Mammary epithelial cell (primary cell): ENCODE measurements at regions not wholly inside any gene's neighbourhood (a gene's known extent, or its start where the extent isn't known, plus 50 kb on each side); places are given as distances from the start of the nearest gene placed in this dataset.

Experiments used
- EZH2 ChIP-seq: IDR thresholded peaks from 2 replicates; pipeline ENCODE4 v1.6.1; 2012; ENCODE audit warnings: low read length, inconsistent platforms, borderline replicate concordance
- TF ChIP-seq, protein P1 (sequence below), 2 donors: IDR thresholded peaks in 1 of 2; conservative IDR thresholded peaks in 1 of 2; 2 replicates each; pipeline ENCODE4 v1.5.1; 2011 to 2012; ENCODE audit warnings: inconsistent platforms in 2 of 2, low read length in 2 of 2, mild to moderate bottlenecking in 2 of 2, control low read depth in 1 of 2, low read depth in 1 of 2; ENCODE audit not compliant: insufficient read depth in 1 of 2; ENCODE audit errors: extremely low read depth in 1 of 2

GRCh38 chr3:105293441-105293840 lies 73.3 kb upstream of the ALCAM start:
- TF ChIP-seq, protein P1, sequence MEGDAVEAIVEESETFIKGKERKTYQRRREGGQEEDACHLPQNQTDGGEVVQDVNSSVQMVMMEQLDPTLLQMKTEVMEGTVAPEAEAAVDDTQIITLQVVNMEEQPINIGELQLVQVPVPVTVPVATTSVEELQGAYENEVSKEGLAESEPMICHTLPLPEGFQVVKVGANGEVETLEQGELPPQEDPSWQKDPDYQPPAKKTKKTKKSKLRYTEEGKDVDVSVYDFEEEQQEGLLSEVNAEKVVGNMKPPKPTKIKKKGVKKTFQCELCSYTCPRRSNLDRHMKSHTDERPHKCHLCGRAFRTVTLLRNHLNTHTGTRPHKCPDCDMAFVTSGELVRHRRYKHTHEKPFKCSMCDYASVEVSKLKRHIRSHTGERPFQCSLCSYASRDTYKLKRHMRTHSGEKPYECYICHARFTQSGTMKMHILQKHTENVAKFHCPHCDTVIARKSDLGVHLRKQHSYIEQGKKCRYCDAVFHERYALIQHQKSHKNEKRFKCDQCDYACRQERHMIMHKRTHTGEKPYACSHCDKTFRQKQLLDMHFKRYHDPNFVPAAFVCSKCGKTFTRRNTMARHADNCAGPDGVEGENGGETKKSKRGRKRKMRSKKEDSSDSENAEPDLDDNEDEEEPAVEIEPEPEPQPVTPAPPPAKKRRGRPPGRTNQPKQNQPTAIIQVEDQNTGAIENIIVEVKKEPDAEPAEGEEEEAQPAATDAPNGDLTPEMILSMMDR (conservative IDR thresholded peaks at IDR 0.05 in 1 of 2, IDR thresholded peaks at IDR 0.05 in 1 of 2; ENCODE audit: extremely low read depth in 1 of 2, insufficient read depth in 1 of 2, low read depth in 1 of 2, low read length in 2 of 2) = no peak
- no peak for TF ChIP-seq EZH2
